GM10248 (cell line): ENCODE measurements at regions not wholly inside any gene's neighbourhood (a gene's known extent, or its start where the extent isn't known, plus 50 kb on each side); places are given as distances from the start of the nearest gene placed in this dataset.

Experiments used
- CTCF ChIA-PET: fragments of 300-600 bp; sonication (Branson Sonifier 250); formaldehyde crosslinking; extraction: SDS; loops from one replicate; lab custom pipeline; 2021; ENCODE audit warnings: antibody characterized with exemption; lab: Yijun Ruan, JAX
- POLR2A ChIA-PET: fragments of 350-650 bp; sonication (Branson Sonifier 250); formaldehyde crosslinking; extraction: SDS; loops from one replicate; lab custom pipeline; 2020; ENCODE audit warnings: antibody characterized with exemption; lab: Yijun Ruan, JAX
- DNase-seq: peaks from one replicate; pipeline ENCODE4 v3.0.0; 2012; ENCODE audit errors: extremely low spot score
- CTCF ChIP-seq: IDR thresholded peaks from 2 replicates; pipeline ENCODE4 v1.5.1; 2012; ENCODE audit warnings: mild to moderate bottlenecking, low read depth; ENCODE audit errors: extremely low read depth, missing control alignments, control extremely low read depth

GRCh38 chr22:27175021-27175838, 517.8 kb downstream of the MIAT start:
- POLR2A ChIA-PET = no interaction called here
- CTCF ChIA-PET = no interaction called here
- TF ChIP-seq CTCF = no peak
- no peak for DNase-seq

GRCh38 chr22:27175974-27176373, 518.6 kb downstream of the MIAT start:
- ChIA-PET CTCF (no interaction called here), POLR2A (no interaction called here)
- DNase-seq = no peak
- no peak for TF ChIP-seq CTCF

- ChIA-PET CTCF (interaction anchor here (1.9 to 3.0 kb wide), 2 partner anchors 8 to 11 kb away, joined by 4 to 7 read pairs; no protein-coding TSS in a partner anchor), POLR2A (no interaction called here)
- no peak for DNase-seq
- TF ChIP-seq CTCF = no peak
These were observed 521.8 kb downstream of the MIAT start for GRCh38 chr22:27179161-27179560.

- ChIA-PET CTCF (interaction anchor here (3.0 kb wide), 1 partner anchor 11 kb away, joined by 7 read pairs; no protein-coding TSS in a partner anchor), POLR2A (no interaction called here)
- no peak for DNase-seq
- TF ChIP-seq CTCF = no peak
These were observed 524.1 kb downstream of the MIAT start for GRCh38 chr22:27181537-27181936.

GRCh38 chr22:27183474-27183873, 526.1 kb downstream of the MIAT start:
- DNase-seq = no peak
- TF ChIP-seq CTCF = no peak
- ChIA-PET POLR2A (no interaction called here), CTCF (interaction anchor here (1.7 kb wide), 1 partner anchor 9 kb away, joined by 3 read pairs; no protein-coding TSS in a partner anchor)

GRCh38 chr22:27185099-27185709, 527.8 kb downstream of the MIAT start:
- no peak for TF ChIP-seq CTCF
- no peak for DNase-seq
- ChIA-PET CTCF (interaction anchor here (1.7 kb wide), 1 partner anchor 11 kb away, joined by 3 read pairs; no protein-coding TSS in a partner anchor), POLR2A (no interaction called here)
